CD4-positive, alpha-beta T cell (primary cell): ENCODE measurements at regions not wholly inside any gene's neighbourhood (a gene's known extent, or its start where the extent isn't known, plus 50 kb on each side); places are given as distances from the start of the nearest gene placed in this dataset.

Source experiments
- ATAC-seq: fragments of 200-7000 bp; cut with Tn5 transposase; one replicate; pipeline ENCODE4 v1.10.0; 2022; ENCODE audit warnings: mild to moderate bottlenecking; ENCODE audit not compliant: poor library complexity
- CTCF ChIA-PET: fragments of 350-600 bp; sonication (Branson Sonifier 250); formaldehyde crosslinking; loops from one replicate; lab custom pipeline; 2021; ENCODE audit warnings: antibody characterized with exemption, inconsistent platforms; lab: Charles Lee
- POLR2A ChIA-PET: fragments of 350-600 bp; sonication (Branson Sonifier 250); formaldehyde crosslinking; loops from one replicate; lab custom pipeline; 2021; ENCODE audit warnings: antibody characterized with exemption, inconsistent platforms; lab: Charles Lee
- DNase-seq, 14 experiments: peaks; one replicate each; pipeline ENCODE4 v3.0.0-alpha.2; 2013 to 2020; ENCODE audit warnings: mixed read lengths in 2 of 14
- H3K27ac ChIP-seq, 2 donors: one replicate each; pipeline versions ENCODE4 v1.5.1 to v1.7.0; 2013; ENCODE audit warnings: low read length in 2 of 2, low read depth in 1 of 2, mild to moderate bottlenecking in 1 of 2
- H3K27me3 ChIP-seq, 2 experiments: 1 replicate in 1 of 2; 2 replicates in 1 of 2; pipeline versions ENCODE4 v1.6.1 to v1.7.0; 2013; ENCODE audit warnings: low read length in 2 of 2, control low read depth in 1 of 2, mild to moderate bottlenecking in 1 of 2, moderate library complexity in 1 of 2; ENCODE audit not compliant: insufficient read depth in 2 of 2, control insufficient read depth in 1 of 2
- H3K36me3 ChIP-seq: one replicate; pipeline ENCODE4 v1.6.1; 2013; ENCODE audit warnings: low read length, control low read depth; ENCODE audit not compliant: insufficient read depth
- H3K4me1 ChIP-seq: one replicate; pipeline ENCODE4 v1.6.1; 2013; ENCODE audit warnings: low read length, control low read depth; ENCODE audit not compliant: insufficient read depth
- H3K4me3 ChIP-seq: one replicate; pipeline ENCODE4 v1.5.1; 2013; ENCODE audit warnings: mild to moderate bottlenecking, low read length, moderate library complexity
- H3K9me3 ChIP-seq, 2 experiments: 1 replicate in 1 of 2; 2 replicates in 1 of 2; pipeline versions ENCODE4 v1.6.1 to v1.7.0; 2013; ENCODE audit warnings: low read length in 2 of 2, mild to moderate bottlenecking in 2 of 2, control low read depth in 1 of 2, moderate library complexity in 1 of 2; ENCODE audit not compliant: control insufficient read depth in 1 of 2, insufficient read depth in 1 of 2
- H3K27ac Mint-ChIP-seq: one replicate; pipeline ENCODE4 v1.8.0; 2020; ENCODE audit warnings: mixed read lengths
- H3K27me3 Mint-ChIP-seq: one replicate; pipeline ENCODE4 v1.8.0; 2021; ENCODE audit warnings: mixed read lengths
- H3K36me3 Mint-ChIP-seq: one replicate; pipeline ENCODE4 v1.8.0; 2021; ENCODE audit warnings: low read depth, mixed read lengths
- H3K4me1 Mint-ChIP-seq: one replicate; pipeline ENCODE4 v1.8.0; 2021; ENCODE audit warnings: low read depth, mixed read lengths
- H3K4me3 Mint-ChIP-seq: one replicate; pipeline ENCODE4 v1.8.0; 2020; ENCODE audit warnings: mild to moderate bottlenecking, mixed read lengths
- H3K9me3 Mint-ChIP-seq: one replicate; pipeline ENCODE4 v1.8.0; 2020; ENCODE audit warnings: mixed read lengths
- intact Hi-C, 2 experiments: fragments of 100-400 bp; cut with DNase I in 1 of 2; cut with micrococcal nuclease in 1 of 2; formaldehyde crosslinking; loops; one replicate each; pipeline versions ENCODE4 v1.15.1 to v1.9.0; 2023 to 2025; cut with DNase I, micrococcal nuclease
- TF ChIP-seq, protein P1 (sequence below): fragments of 200-600 bp; IDR thresholded peaks from one replicate; pipeline ENCODE4 v1.8.0; 2022; ENCODE audit warnings: antibody characterized with exemption, mild to moderate bottlenecking

DNA sequence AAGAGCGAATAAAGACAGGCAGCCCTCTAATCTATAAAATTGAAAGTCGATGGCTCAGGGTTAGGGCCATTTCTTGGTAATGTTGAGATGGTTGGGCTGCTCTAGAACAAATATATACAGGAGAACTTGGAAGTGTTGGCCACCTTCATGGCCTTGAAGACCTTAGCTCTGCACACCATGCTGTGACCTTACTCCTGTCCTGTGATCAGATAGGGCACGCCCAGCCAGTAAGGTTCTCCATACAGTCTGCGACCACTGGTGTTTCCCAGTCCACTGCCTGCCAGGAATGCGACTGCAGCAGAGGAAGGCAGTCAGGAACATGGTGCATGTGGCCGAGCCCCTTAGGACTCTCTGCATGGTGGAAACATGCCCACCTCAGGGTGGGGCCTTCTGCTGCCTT, 73.2 kb upstream of the PSMA6 start:
- POLR2A ChIA-PET, result interaction anchor here (0.9 to 1.9 kb wide), 2 partner anchors 11 to 186 kb away, joined by 3 to 9 read pairs; partner anchors contain the start of gene NFKBIA
- Mint-ChIP-seq H3K4me1 (peaks cover 9% of the 10 kb centered on the region), H3K4me3 (no peak overlapping the region), H3K36me3 (peaks cover 45% of the 10 kb centered on the region), H3K27ac (no peak overlapping the region), H3K9me3 (no peaks in the 10 kb centered on the region), H3K27me3 (no peaks in the 10 kb centered on the region)
- H3K27ac ChIP-seq, result no peak overlapping the region
- H3K4me3 ChIP-seq, result no peak overlapping the region
- TF ChIP-seq, protein P1, sequence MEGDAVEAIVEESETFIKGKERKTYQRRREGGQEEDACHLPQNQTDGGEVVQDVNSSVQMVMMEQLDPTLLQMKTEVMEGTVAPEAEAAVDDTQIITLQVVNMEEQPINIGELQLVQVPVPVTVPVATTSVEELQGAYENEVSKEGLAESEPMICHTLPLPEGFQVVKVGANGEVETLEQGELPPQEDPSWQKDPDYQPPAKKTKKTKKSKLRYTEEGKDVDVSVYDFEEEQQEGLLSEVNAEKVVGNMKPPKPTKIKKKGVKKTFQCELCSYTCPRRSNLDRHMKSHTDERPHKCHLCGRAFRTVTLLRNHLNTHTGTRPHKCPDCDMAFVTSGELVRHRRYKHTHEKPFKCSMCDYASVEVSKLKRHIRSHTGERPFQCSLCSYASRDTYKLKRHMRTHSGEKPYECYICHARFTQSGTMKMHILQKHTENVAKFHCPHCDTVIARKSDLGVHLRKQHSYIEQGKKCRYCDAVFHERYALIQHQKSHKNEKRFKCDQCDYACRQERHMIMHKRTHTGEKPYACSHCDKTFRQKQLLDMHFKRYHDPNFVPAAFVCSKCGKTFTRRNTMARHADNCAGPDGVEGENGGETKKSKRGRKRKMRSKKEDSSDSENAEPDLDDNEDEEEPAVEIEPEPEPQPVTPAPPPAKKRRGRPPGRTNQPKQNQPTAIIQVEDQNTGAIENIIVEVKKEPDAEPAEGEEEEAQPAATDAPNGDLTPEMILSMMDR, result no peak
- intact Hi-C loops, result no loop called here
- no peaks in the 10 kb centered on the region for H3K4me1 ChIP-seq
- ATAC-seq (no peak), DNase-seq (no peak)
- no peaks in the 10 kb centered on the region for H3K9me3 ChIP-seq
- H3K27me3 ChIP-seq, result no peaks in the 10 kb centered on the region
- peaks cover 4% of the 10 kb centered on the region for H3K36me3 ChIP-seq
- CTCF ChIA-PET, result no interaction called here

DNA sequence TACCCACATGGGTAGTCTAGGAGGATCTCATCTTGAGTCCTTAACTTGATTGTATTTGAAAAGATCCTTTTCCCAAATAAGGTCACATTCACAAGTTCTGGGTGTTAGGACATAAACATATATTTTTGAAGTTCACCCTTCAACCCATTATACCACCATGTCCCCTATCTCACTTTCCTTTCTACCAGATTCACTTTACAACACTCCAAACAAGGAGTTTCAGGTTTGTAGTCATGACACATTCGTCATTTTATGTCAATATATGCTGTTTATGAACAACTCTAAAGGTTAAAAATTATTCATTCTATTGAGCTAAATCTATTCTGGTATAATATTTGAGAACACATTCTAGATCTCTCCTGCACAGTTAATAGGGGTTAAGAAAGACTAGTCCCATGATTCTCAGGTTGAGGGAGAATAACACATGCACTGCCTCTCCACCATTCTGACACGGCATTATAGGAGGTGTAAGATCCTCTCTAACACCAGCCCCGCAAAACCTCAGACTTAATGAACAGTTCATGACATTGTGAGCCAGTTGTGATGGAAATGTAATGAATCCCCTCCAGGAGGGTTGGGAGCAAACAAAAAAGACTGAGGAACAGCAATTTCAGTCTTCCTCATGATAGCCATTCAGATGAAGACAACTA, 72.0 kb upstream of the PSMA6 start:
- Histone ChIP-seq H3K4me3 (no peak overlapping the region), H3K9me3 (no peaks in the 10 kb centered on the region), H3K27ac (no peak overlapping the region), H3K4me1 (no peaks in the 10 kb centered on the region), H3K36me3 (peaks cover 4% of the 10 kb centered on the region), H3K27me3 (no peaks in the 10 kb centered on the region)
- no peak overlapping the region for H3K27ac Mint-ChIP-seq
- peaks cover 7% of the 10 kb centered on the region for H3K4me1 Mint-ChIP-seq
- no peak overlapping the region for H3K4me3 Mint-ChIP-seq
- no peaks in the 10 kb centered on the region for H3K9me3 Mint-ChIP-seq
- no peak for DNase-seq
- ChIA-PET CTCF (no interaction called here), POLR2A (interaction anchor here (0.9 kb wide), 1 partner anchor 9 kb away, joined by 3 read pairs; no protein-coding TSS in a partner anchor)
- intact Hi-C loops, result no loop called here
- peaks cover 47% of the 10 kb centered on the region for H3K36me3 Mint-ChIP-seq
- no peaks in the 10 kb centered on the region for H3K27me3 Mint-ChIP-seq
- no peak for ATAC-seq
- TF ChIP-seq, protein P1, result no peak

DNA sequence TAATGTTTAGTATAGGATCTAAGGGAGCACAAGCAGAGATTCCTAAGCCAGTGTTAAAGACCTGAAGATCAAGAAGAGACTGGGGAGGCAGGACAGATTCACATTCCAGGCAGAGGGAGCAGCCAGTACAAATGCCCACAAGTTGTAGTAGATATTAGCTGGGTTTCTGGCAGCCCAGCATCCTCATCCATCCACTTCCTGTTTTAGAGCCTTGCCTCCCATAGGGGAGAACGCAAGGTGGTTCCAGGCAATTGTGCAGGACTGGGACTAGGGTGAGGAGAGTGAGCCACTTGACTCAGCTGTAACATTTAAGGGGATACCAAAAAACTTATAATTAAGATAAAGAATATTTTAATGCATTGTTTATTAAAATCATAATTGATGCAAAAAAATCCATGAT, 71.3 kb upstream of the PSMA6 start:
- ATAC-seq (no peak), DNase-seq (no peak)
- Histone ChIP-seq H3K4me3 (no peak overlapping the region), H3K4me1 (no peaks in the 10 kb centered on the region), H3K9me3 (no peaks in the 10 kb centered on the region), H3K27ac (no peak overlapping the region), H3K36me3 (peaks cover 4% of the 10 kb centered on the region), H3K27me3 (no peaks in the 10 kb centered on the region)
- Mint-ChIP-seq H3K27me3 (no peaks in the 10 kb centered on the region), H3K36me3 (peaks cover 45% of the 10 kb centered on the region), H3K9me3 (no peaks in the 10 kb centered on the region), H3K4me1 (peaks cover 6% of the 10 kb centered on the region), H3K27ac (no peak overlapping the region), H3K4me3 (no peak overlapping the region)
- ChIA-PET POLR2A (no interaction called here), CTCF (no interaction called here)
- TF ChIP-seq, protein P1, result no peak
- intact Hi-C loops, result no loop called here
